GM18508 (cell line): ENCODE measurements at regions not wholly inside any gene's neighbourhood (a gene's known extent, or its start where the extent isn't known, plus 50 kb on each side); places are given as distances from the start of the nearest gene placed in this dataset.
"Not testable (repeated sequence)": the region's sequence is repeated elsewhere in the genome, so short reads cannot be mapped to it uniquely, and the experiment has no call there.

Source experiments
- ATAC-seq: cut with Tn5 transposase; IDR thresholded peaks from one replicate; pipeline ENCODE4 v1.9.1; 2021; ENCODE audit warnings: moderate number of reproducible peaks; ENCODE audit not compliant: insufficient read depth, unreplicated experiment

GRCh38 chr5:14922952-14923351, 51.4 kb upstream of the ANKH start:
- not testable (repeated sequence) for ATAC-seq

DNA sequence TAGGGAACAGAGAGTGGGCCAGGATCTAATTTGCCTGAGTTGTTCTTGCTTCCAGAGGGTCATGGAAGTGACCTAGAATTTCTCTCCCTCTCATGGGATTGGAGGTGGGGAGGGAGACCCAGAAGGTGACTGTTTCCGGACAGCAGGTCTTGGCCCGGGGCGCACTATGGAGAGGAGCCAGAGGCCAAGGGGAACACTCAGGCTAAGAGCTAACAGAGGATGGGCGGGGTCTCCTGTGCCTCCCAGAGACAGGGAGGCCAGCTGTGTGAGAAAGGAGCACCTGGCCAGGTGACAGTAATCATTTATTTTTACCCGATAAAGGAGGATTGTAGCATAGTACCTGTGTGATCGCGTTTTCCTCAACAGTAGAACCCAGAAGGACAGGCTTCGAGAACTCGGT, 50.9 kb upstream of the ANKH start:
- no peak for ATAC-seq
